SH-SY5Y (cell line): ENCODE measurements at regions not wholly inside any gene's neighbourhood (a gene's known extent, or its start where the extent isn't known, plus 50 kb on each side); places are given as distances from the start of the nearest gene placed in this dataset.

ENCODE experiments used
- GATA2 ChIP-seq: IDR thresholded peaks from 2 replicates; pipeline ENCODE4 v1.6.1; 2011; ENCODE audit warnings: mild to moderate bottlenecking, low read depth, low read length
- GATA3 ChIP-seq: IDR thresholded peaks from 2 replicates; pipeline ENCODE4 v1.6.1; 2011; ENCODE audit warnings: low read depth, mild to moderate bottlenecking, low read length, moderate library complexity

- TF ChIP-seq GATA3 (no peak), GATA2 (no peak)
Observed at GRCh38 chr2:47274054-47274782, 94.9 kb upstream of the EPCAM start.

GRCh38 chr2:47272905-47273758 lies 96.0 kb upstream of the EPCAM start:
- TF ChIP-seq GATA3 (no peak), GATA2 (no peak)

- no peak for TF ChIP-seq GATA3
- TF ChIP-seq GATA2 = no peak
Observed at GRCh38 chr2:47272031-47272864, 95.9 kb upstream of the CALM2 start.

GRCh38 chr2:47271054-47272000 lies 95.0 kb upstream of the CALM2 start:
- TF ChIP-seq GATA3 = no peak

GRCh38 chr2:47270421-47270820 lies 94.1 kb upstream of the CALM2 start:
- TF ChIP-seq GATA3 (no peak), GATA2 (no peak)

- TF ChIP-seq GATA3 (no peak), GATA2 (no peak)
Observed at GRCh38 chr2:47269316-47270232, 93.3 kb upstream of the CALM2 start.

- TF ChIP-seq GATA2 = no peak
- TF ChIP-seq GATA3 = no peak
Observed at GRCh38 chr2:47267711-47268086, 91.4 kb upstream of the CALM2 start.

- TF ChIP-seq GATA3 (no peak), GATA2 (no peak)
Observed at GRCh38 chr2:47266939-47267710, 90.8 kb upstream of the CALM2 start.

GRCh38 chr2:47265751-47266231 lies 89.5 kb upstream of the CALM2 start:
- no peak for TF ChIP-seq GATA3
- TF ChIP-seq GATA2 = no peak

- TF ChIP-seq GATA2 (no peak), GATA3 (no peak)
Observed at GRCh38 chr2:47265158-47265557, 88.8 kb upstream of the CALM2 start.

GRCh38 chr2:47264686-47265085 lies 88.4 kb upstream of the CALM2 start:
- TF ChIP-seq GATA3 (no peak), GATA2 (no peak)
